Heart right ventricle (tissue), 16 donors: ENCODE measurements at regions not wholly inside any gene's neighbourhood (a gene's known extent, or its start where the extent isn't known, plus 50 kb on each side); places are given as distances from the start of the nearest gene placed in this dataset.

Experiments
- ATAC-seq, 8 donors: fragments of 200-7000 bp; cut with Tn5 transposase; one replicate each; pipeline ENCODE4 v1.9.1; 2020; ENCODE audit warnings: mild to moderate bottlenecking in 8 of 8, moderate library complexity in 8 of 8, moderate number of reproducible peaks in 1 of 8
- DNase-seq, 2 donors: peaks; one replicate each; pipeline ENCODE4 v3.0.0-alpha.2; 2020
- H3K27ac ChIP-seq, 10 donors: fragments of 200-600 bp; sonication (generic) in 2 of 10; one replicate each; pipeline versions ENCODE4 v1.5.0 to v1.8.0; 2020 to 2022; ENCODE audit warnings: mild to moderate bottlenecking in 3 of 10
- H3K27me3 ChIP-seq, 7 donors: fragments of 200-600 bp; one replicate each; pipeline ENCODE4 v1.8.0; 2021 to 2022; ENCODE audit warnings: mild to moderate bottlenecking in 2 of 7
- H3K36me3 ChIP-seq, 9 donors: fragments of 200-600 bp; sonication (generic) in 1 of 9; one replicate each; pipeline versions ENCODE4 v1.5.0 to v1.8.0; 2020 to 2022; ENCODE audit warnings: mild to moderate bottlenecking in 2 of 9
- H3K4me1 ChIP-seq, 9 donors: fragments of 200-600 bp; sonication (generic) in 1 of 9; one replicate each; pipeline versions ENCODE4 v1.5.0 to v1.8.0; 2020 to 2022; ENCODE audit warnings: mild to moderate bottlenecking in 4 of 9
- H3K4me3 ChIP-seq, 10 donors: fragments of 200-600 bp; sonication (generic) in 2 of 10; one replicate each; pipeline versions ENCODE4 v1.5.0 to v1.8.0; 2020 to 2022; ENCODE audit warnings: mild to moderate bottlenecking in 7 of 10, moderate library complexity in 2 of 10
- H3K9me3 ChIP-seq, 11 donors: fragments of 200-600 bp in 10 of 11; sonication (generic) in 2 of 11; one replicate each; pipeline versions ENCODE4 v1.5.0 to v1.8.0; 2013 to 2022; ENCODE audit warnings: mild to moderate bottlenecking in 2 of 11, control low read depth in 1 of 11, moderate library complexity in 1 of 11
- WGBS, 2 donors: extraction: QIAGEN DNeasy Blood & Tissue Kit; methylation state at CpG; one replicate each; pipeline ENCODE4 v1.1.7; 2013; ENCODE audit warnings: inconsistent platforms in 1 of 2; 5-methylcytosine and 5-hydroxymethylcytosine counted together
- intact Hi-C, 10 donors: fragments of 100-400 bp; cut with DNase I; formaldehyde crosslinking; loops; one replicate each; pipeline versions ENCODE4 v1.11.1 to v1.14.2; 2022
- TF ChIP-seq, protein P1 (sequence below), 9 donors: fragments of 200-600 bp; sonication (generic) in 2 of 9; IDR thresholded peaks; one replicate each; pipeline versions ENCODE4 v1.5.0 to v1.8.0; 2021 to 2022; ENCODE audit warnings: antibody characterized with exemption in 9 of 9, mild to moderate bottlenecking in 5 of 9, moderate library complexity in 1 of 9
- donor health status: Arrhythmogenic right ventricular cardiomyopathy.
- donor health status: ischemic (EF 13 %, LVEDD 7.1; RV severe dilation, severe dysfunction).
- donor health status: healthy with polysubstance abuse.
- donor health status: DM: no; HTN: yes; CAD: no.
- donor health status: DM: no; HTN: no; CAD: no.
- donor health status: ischemic (EF 25% LVEDD 6.9; RV normal size, moderate dysfunction).
- donor health status: ischemic (EF 25% LVEDD 5.7; RV mildly dilated, moderate dysfunction).
- donor health status: healthy.
- donor health status: DM: yes; HTN: yes; CAD: no.
- donor health status: Ischemic cardiomyopathy.
- donor health status: ischemic (EF 35%, LVEDD 5.7; RV mildly dilated, moderate dysfunction).
- donor health status: nonischemic (EF 11% LVEDD 7.7; RV severe dilation, severe dysfunction).
- donor health status: DM: yes; HTN: yes; CAD: no.
- donor health status: PGD.
- donor health status: ischemic (EF 29% LVEDD 5.4; RV normal size, mild dysfunction).
- donor health status: nonischemic (EF 23%, LVEDD 6.1; RV moderate dilation, normal function).

DNA sequence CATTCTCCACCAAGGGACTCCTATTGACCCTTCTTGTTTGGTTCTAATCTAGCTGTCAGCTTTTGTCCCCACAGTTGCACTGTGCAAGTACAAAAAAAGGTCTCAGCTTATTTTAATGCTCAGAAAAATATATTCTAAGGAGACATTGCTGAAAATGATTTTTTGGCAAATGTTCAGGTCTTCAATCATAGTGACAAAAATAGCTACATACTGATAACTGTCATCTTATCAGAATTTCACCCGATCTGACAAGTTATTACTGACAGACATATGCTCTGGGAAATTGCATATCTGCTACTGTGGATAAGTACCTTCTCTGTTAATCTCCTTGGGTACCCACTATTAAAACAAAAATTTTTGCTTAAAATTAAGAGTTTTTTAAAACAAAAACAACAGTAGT lies 263.6 kb downstream of the FLRT2 start:
- no peak for DNase-seq
- no peaks in the 10 kb centered on the region for H3K9me3 ChIP-seq
- 37 to 41% methylated on average over 1 of the region's 1 CpG for WGBS, 2 donors
- TF ChIP-seq, protein P1, sequence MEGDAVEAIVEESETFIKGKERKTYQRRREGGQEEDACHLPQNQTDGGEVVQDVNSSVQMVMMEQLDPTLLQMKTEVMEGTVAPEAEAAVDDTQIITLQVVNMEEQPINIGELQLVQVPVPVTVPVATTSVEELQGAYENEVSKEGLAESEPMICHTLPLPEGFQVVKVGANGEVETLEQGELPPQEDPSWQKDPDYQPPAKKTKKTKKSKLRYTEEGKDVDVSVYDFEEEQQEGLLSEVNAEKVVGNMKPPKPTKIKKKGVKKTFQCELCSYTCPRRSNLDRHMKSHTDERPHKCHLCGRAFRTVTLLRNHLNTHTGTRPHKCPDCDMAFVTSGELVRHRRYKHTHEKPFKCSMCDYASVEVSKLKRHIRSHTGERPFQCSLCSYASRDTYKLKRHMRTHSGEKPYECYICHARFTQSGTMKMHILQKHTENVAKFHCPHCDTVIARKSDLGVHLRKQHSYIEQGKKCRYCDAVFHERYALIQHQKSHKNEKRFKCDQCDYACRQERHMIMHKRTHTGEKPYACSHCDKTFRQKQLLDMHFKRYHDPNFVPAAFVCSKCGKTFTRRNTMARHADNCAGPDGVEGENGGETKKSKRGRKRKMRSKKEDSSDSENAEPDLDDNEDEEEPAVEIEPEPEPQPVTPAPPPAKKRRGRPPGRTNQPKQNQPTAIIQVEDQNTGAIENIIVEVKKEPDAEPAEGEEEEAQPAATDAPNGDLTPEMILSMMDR (IDR thresholded peaks at IDR 0.05), result no peak
- no peaks in the 10 kb centered on the region for H3K4me1 ChIP-seq
- H3K27ac ChIP-seq, result no peak overlapping the region
- no peaks in the 10 kb centered on the region for H3K36me3 ChIP-seq
- H3K27me3 ChIP-seq, result no peaks in the 10 kb centered on the region
- H3K4me3 ChIP-seq, result no peak overlapping the region
- intact Hi-C loops, result no loop called here
- ATAC-seq, result no peak

DNA sequence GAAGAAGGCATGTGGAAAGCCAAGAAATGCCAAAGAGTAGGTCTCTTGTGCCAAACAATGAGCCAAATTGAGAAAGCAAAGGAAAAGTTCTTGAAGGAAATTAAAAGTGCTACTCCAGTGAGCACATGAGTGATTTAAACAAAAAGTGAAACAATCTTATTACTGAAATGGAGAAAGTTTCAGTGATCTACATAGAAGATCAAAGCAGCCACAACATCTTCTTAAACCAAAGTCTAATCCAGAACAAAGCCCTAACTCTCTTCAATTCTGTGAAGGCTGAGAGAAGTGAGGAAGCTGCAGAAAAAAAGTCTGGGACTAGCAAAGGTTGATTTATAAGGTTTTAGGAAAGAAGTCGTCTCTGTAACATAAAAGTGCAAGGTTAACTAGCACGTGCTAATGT lies 259.6 kb downstream of the FLRT2 start:
- Histone ChIP-seq H3K27ac (no peak overlapping the region), H3K9me3 (peaks cover 0 to 6% (median 0%) of the 10 kb centered on the region in 11 donors), H3K4me1 (no peaks in the 10 kb centered on the region), H3K36me3 (no peaks in the 10 kb centered on the region), H3K4me3 (no peak overlapping the region), H3K27me3 (no peaks in the 10 kb centered on the region)
- 83 to 86% methylated on average over 2 of the region's 2 CpGs for WGBS, 2 donors
- ATAC-seq, result no peak
- no peak for DNase-seq
- intact Hi-C loops, result no loop called here
- TF ChIP-seq, protein P1 (IDR thresholded peaks at IDR 0.05), result no peak

DNA sequence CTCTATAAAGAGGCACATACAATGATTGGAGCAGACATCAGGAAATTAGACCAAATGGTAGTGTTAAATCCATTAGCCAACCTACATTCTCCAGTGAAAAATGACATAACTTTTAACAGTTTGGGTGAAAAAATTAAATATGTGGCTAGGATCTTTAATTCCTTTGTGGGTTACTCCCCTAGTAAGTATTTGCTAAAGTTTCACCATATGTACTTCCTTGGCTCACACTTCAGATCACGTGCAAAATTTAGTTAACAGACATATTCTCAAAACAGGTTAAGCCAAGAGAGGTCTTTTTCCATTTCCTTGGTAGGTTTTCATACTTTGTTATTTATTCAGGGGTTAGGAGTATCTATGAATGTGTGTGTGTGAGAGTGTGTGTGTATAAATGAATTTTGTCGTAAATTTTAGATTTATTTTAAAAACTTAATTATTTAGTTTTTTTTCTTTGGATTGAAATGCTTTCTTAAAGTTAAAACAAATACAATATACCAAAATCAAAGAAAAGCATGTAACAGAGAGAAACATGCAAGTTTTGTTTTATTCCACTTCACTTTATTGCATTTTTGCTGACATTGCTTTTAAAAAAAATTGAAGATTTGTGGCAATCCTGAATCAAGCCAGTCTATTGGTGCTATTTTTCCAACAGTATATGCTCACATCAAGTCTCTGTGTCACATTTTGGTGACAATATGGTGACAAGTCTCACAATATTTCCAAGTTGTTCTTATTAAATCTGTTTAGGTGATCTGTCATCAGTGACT lies 258.7 kb downstream of the FLRT2 start:
- Histone ChIP-seq H3K4me3 (no peak overlapping the region), H3K9me3 (peaks cover 0 to 6% (median 0%) of the 10 kb centered on the region in 11 donors), H3K36me3 (no peaks in the 10 kb centered on the region), H3K27ac (no peak overlapping the region), H3K27me3 (no peaks in the 10 kb centered on the region), H3K4me1 (no peaks in the 10 kb centered on the region)
- ATAC-seq (no peak), DNase-seq (no peak)
- 73 to 75% methylated on average over 2 of the region's 2 CpGs for WGBS, 2 donors
- intact Hi-C loops, result no loop called here
- TF ChIP-seq, protein P1 (IDR thresholded peaks at IDR 0.05), result no peak

DNA sequence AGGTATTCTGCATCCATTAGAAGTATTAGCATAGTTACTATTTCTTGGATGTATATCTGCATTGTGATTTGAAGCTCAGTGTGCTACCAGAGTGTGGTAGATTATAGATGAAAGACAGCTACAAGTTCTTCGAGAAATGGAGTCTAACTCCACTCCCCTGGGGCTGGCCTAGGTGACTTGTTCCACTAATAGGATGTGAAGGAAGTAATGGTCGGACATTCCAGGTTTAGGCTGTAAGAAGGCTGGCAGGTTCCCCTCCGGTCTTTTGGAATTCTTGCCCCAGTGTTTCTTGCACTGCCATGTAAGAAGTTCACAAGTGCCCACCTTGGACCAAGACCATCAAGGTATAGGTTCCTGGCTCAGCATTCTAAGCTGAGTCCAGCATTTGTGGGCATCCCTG lies 236.4 kb downstream of the FLRT2 start:
- TF ChIP-seq, protein P1 (IDR thresholded peaks at IDR 0.05), result no peak
- H3K27me3 ChIP-seq, result no peaks in the 10 kb centered on the region
- no peak overlapping the region for H3K4me3 ChIP-seq
- no peak for ATAC-seq
- intact Hi-C loops, result loop anchor here in 1 of 10 donors (10.0 kb wide), 1 partner anchor 1361 kb away; no protein-coding TSS in a partner anchor
- H3K9me3 ChIP-seq, result no peaks in the 10 kb centered on the region
- no peak for DNase-seq
- H3K4me1 ChIP-seq, result no peaks in the 10 kb centered on the region
- H3K27ac ChIP-seq, result no peak overlapping the region
- WGBS, 2 donors, result 84 to 86% methylated on average over 3 of the region's 3 CpGs
- H3K36me3 ChIP-seq, result no peaks in the 10 kb centered on the region
